Activated CD4-positive, alpha-beta T cell treated with anti-CD3 and anti-CD28 coated beads for 48 hours (primary cell): ENCODE measurements at regions not wholly inside any gene's neighbourhood (a gene's known extent, or its start where the extent isn't known, plus 50 kb on each side); places are given as distances from the start of the nearest gene placed in this dataset.

Experiments
- DNase-seq: peaks from one replicate; pipeline ENCODE4 v3.0.0-alpha.2; 2020

GRCh38 chr2:59502981-59503380, 1050.5 kb downstream of the BCL11A start:
- DNase-seq: no peak

- DNase-seq: no peak
Observed at GRCh38 chr2:59490994-59491393, 1062.5 kb downstream of the BCL11A start.

- no peak for DNase-seq
Observed at GRCh38 chr2:59490192-59490591, 1063.3 kb downstream of the BCL11A start.

GRCh38 chr2:59484673-59485072, 1068.8 kb downstream of the BCL11A start:
- no peak for DNase-seq

- DNase-seq: no peak
Observed at GRCh38 chr2:59463426-59463825, 1090.0 kb downstream of the BCL11A start.

- DNase-seq: no peak
Observed at GRCh38 chr2:59462422-59463197, 1090.8 kb downstream of the BCL11A start.

- DNase-seq: no peak
Observed at GRCh38 chr2:59461127-59461526, 1092.3 kb downstream of the BCL11A start.

- DNase-seq: no peak
Observed at GRCh38 chr2:59458800-59459199, 1094.7 kb downstream of the BCL11A start.

GRCh38 chr2:59456285-59456684, 1097.2 kb downstream of the BCL11A start:
- DNase-seq: no peak

GRCh38 chr2:59449274-59449673, 1104.2 kb downstream of the BCL11A start:
- no peak for DNase-seq

GRCh38 chr2:59440491-59440890, 1113.0 kb downstream of the BCL11A start:
- no peak for DNase-seq

GRCh38 chr2:59435635-59436034, 1117.8 kb downstream of the BCL11A start:
- DNase-seq: no peak

- no peak for DNase-seq
Observed at GRCh38 chr2:59428940-59429339, 1124.5 kb downstream of the BCL11A start.

GRCh38 chr2:59427980-59428379, 1125.5 kb downstream of the BCL11A start:
- no peak for DNase-seq

GRCh38 chr2:59425247-59425646, 1128.2 kb downstream of the BCL11A start:
- DNase-seq: no peak

- no peak for DNase-seq
Observed at GRCh38 chr2:59413751-59414570, 1139.5 kb downstream of the BCL11A start.

- DNase-seq: no peak
Observed at GRCh38 chr2:59399126-59399525, 1154.3 kb downstream of the BCL11A start.

GRCh38 chr2:59398081-59398480, 1155.4 kb downstream of the BCL11A start:
- DNase-seq: no peak

- no peak for DNase-seq
Observed at GRCh38 chr2:59395119-59395518, 1154.0 kb upstream of the FANCL start.

GRCh38 chr2:59391896-59392295, 1150.8 kb upstream of the FANCL start:
- DNase-seq: no peak

GRCh38 chr2:59390581-59390980, 1149.5 kb upstream of the FANCL start:
- DNase-seq: no peak

GRCh38 chr2:59389240-59389639, 1148.1 kb upstream of the FANCL start:
- DNase-seq: no peak

GRCh38 chr2:59385971-59386370, 1144.8 kb upstream of the FANCL start:
- DNase-seq: no peak

GRCh38 chr2:59383473-59383872, 1142.3 kb upstream of the FANCL start:
- no peak for DNase-seq
